ENCODE measurements at regions not wholly inside any gene's neighbourhood (a gene's known extent, or its start where the extent isn't known, plus 50 kb on each side); places are given as distances from the start of the nearest gene placed in this dataset.

DNA sequence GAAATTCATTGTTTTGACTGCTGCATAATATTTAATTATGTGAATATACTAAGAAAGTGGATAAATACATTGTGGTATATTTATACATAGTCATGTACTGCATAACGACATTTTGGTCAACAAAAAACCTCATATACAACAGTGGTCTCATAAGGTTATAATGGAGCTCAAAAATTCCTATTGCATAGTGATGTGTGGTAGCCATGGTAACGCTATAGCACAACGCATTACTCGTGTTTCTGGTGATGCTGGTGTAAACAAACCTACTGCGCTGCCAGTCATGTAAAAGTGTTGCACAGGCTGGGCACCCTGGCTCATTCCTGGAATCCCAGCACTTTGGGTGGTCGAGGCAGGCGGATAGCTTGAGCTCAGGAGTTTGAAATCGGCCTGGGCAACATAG, 52.6 kb upstream of the NHLH2 start:
- no peak for DNase-seq

DNA sequence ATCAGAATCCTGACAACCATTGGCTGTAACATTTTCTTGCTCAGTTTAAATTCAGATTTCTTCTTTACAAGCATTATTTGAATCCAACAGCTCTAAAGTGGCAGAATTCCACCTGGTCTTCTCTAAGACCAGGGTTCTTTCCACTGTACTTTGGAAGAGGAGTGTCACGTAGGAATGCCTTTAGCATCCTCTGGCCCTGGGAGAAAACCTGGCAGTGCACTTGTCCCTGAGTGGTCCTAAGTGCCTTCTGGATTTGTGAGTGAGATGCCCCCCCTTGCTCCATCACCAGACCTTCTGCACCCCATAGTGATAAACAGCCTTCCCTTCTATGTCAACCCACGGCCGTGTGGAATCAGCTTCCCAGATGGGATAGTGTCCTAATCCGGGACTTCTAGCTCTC, 57.1 kb upstream of the NHLH2 start:
- no peak for DNase-seq

DNA sequence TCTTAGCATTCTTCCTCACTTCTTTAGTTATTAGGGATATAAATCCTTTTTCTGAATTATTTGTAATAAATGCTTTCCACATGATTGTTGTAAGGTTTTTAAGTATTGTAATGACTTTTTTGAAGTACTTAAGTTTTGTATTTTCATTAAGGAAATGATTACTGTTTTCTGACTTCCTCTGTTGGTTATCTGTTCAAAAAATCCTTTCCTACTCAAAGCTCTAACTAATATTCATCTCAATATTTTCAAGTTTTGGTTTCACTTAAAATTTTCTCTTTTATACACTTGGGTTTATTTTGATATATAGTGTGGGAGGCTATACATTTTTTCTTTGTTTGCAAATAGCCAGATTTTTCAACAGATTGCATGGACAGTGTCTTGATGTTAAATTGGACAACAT, 59.9 kb upstream of the NHLH2 start:
- DNase-seq: no peak

DNA sequence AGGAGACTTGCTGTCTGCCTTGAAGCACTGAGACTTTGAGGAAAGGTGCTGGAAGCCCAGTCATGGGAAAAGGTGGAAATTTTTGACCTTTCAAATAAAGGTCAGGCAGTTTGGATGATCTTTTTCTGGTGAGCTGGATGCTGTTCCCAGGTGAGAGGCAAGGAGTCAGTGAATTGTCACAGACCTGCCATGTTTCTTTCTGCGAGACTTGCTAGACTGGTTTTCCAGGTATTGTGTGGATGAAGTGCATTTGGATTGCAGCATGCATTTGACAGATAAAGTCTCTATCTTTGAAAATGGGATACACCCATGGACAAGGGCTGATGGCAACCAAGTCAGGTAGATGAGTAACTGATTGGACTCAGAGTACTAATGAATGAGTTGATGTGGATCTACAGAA, 65.7 kb upstream of the NHLH2 start:
- DNase-seq: no peak

DNA sequence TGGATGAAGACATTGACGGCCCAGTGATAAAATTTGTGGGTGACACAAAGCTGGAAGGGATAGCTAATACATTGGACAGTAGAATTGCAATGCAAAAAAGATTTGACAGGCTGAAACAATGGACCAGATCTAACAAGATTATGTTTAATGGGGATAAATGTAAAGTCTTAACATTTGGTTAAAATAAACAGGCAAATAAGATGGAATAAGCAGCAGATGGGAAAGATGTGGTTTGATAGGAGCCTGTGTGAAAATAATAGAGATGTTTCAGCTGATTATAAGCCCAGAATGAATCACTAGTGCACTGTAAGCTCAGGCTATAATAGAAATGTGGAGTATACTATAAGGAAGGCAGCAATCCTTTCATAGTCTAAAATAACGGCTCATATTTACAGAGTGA, 66.2 kb upstream of the NHLH2 start:
- no peak for DNase-seq

DNA sequence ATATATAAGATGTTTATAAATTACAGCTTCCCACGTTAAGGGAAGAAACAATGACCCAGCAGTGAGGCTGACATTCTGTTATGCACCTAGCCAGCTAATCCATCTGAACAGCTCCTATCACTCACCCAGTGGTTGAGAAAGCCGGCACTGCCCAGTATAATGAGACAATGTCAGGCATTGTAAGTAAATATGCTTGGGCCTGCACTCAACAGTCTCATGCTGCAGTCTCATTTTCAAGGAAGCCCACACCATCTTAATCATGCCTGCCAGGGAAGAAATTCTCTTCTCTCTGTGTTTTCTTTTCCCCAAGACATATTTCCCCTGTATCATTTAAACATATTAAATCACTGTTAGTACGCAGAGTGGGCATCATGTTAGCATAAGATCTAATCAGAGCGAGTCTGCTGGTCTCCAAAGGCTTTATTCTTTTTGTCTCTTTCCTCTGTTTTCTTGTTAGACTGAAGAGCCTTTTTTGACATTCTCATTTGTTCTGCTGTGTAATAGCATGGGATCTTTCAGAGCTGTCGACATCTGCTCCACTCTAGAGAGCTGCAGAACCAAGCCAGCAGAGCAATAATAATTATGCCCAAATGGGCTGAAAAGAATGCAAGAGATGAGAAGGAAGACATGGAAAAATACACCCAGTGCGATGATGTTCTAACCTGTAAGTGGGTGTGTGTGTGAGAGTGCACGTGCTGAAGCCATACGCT, 67.6 kb upstream of the SLC22A15 start:
- DNase-seq: no peak

DNA sequence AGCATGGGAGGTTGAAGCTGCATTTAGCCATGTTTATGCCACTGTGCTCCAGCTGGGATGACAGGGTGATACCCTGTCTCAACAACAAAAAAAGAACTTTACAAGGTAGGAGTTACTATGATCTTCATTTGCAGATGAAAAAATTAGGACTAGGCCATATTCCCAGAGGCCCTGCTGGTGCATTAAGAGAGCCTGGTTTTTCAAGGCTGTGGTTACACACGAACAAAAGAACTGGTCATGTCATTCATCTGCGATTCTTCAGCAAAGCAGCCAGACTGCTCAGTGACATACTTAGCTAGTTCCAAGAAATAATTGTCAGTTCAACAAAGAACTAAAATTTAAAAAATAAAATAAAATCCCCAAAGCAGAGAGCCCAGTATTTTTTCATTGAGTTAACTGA, 66.1 kb upstream of the SLC22A15 start:
- DNase-seq: no peak

- DNase-seq: no peak
These were observed 65.0 kb upstream of the SLC22A15 start for GRCh38 chr1:115911294-115911693.

- no peak for DNase-seq
These were observed 64.2 kb upstream of the SLC22A15 start for GRCh38 chr1:115912116-115912515.

- no peak for DNase-seq
These were observed 53.5 kb upstream of the SLC22A15 start for GRCh38 chr1:115922801-115923200.

- DNase-seq: peak in 1 of 3 donors; percentile 10
These were observed 51.5 kb upstream of the SLC22A15 start for GRCh38 chr1:115924770-115925169.

- DNase-seq: no peak
These were observed 50.8 kb upstream of the SLC22A15 start for GRCh38 chr1:115925467-115925866.
